Lower lobe of right lung (tissue), 2 donors: ENCODE measurements at regions not wholly inside any gene's neighbourhood (a gene's known extent, or its start where the extent isn't known, plus 50 kb on each side); places are given as distances from the start of the nearest gene placed in this dataset.

Experiments used
- ATAC-seq, 2 donors: fragments of 200-7000 bp; cut with Tn5 transposase; one replicate each; pipeline ENCODE4 v1.9.1; 2020 to 2022; ENCODE audit warnings: mild to moderate bottlenecking in 2 of 2, moderate library complexity in 2 of 2
- DNase-seq: peaks from one replicate; pipeline ENCODE4 v3.0.0-alpha.2; 2020
- H3K27ac ChIP-seq: fragments of 200-600 bp; one replicate; pipeline ENCODE4 v1.8.0; 2022
- H3K27me3 ChIP-seq: fragments of 200-600 bp; one replicate; pipeline ENCODE4 v1.8.0; 2022; ENCODE audit warnings: low read depth
- H3K36me3 ChIP-seq: fragments of 200-600 bp; one replicate; pipeline ENCODE4 v1.8.0; 2022; ENCODE audit warnings: mild to moderate bottlenecking
- H3K4me1 ChIP-seq: fragments of 200-600 bp; one replicate; pipeline ENCODE4 v1.8.0; 2022
- H3K4me3 ChIP-seq: fragments of 200-600 bp; one replicate; pipeline ENCODE4 v1.8.0; 2022; ENCODE audit warnings: mild to moderate bottlenecking
- H3K9me3 ChIP-seq: fragments of 200-600 bp; one replicate; pipeline ENCODE4 v1.8.0; 2022
- intact Hi-C: fragments of 100-400 bp; cut with DNase I; formaldehyde crosslinking; loops from one replicate; pipeline ENCODE4 v1.11.0; 2022
- TF ChIP-seq, protein P1 (sequence below): fragments of 200-600 bp; IDR thresholded peaks from one replicate; pipeline ENCODE4 v1.8.0; 2022; ENCODE audit warnings: antibody characterized with exemption, mild to moderate bottlenecking
- donor health status: DM: no; HTN: yes; CAD: no; lungs with severe emphysema.

- Histone ChIP-seq H3K27me3 (no peaks in the 10 kb centered on the region), H3K9me3 (no peaks in the 10 kb centered on the region), H3K4me3 (no peak overlapping the region), H3K36me3 (no peaks in the 10 kb centered on the region), H3K27ac (no peak overlapping the region), H3K4me1 (no peaks in the 10 kb centered on the region)
- intact Hi-C loops = no loop called here
- ATAC-seq = no peak
- DNase-seq = no peak
- TF ChIP-seq, protein P1, sequence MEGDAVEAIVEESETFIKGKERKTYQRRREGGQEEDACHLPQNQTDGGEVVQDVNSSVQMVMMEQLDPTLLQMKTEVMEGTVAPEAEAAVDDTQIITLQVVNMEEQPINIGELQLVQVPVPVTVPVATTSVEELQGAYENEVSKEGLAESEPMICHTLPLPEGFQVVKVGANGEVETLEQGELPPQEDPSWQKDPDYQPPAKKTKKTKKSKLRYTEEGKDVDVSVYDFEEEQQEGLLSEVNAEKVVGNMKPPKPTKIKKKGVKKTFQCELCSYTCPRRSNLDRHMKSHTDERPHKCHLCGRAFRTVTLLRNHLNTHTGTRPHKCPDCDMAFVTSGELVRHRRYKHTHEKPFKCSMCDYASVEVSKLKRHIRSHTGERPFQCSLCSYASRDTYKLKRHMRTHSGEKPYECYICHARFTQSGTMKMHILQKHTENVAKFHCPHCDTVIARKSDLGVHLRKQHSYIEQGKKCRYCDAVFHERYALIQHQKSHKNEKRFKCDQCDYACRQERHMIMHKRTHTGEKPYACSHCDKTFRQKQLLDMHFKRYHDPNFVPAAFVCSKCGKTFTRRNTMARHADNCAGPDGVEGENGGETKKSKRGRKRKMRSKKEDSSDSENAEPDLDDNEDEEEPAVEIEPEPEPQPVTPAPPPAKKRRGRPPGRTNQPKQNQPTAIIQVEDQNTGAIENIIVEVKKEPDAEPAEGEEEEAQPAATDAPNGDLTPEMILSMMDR = no peak
These were observed 86.3 kb upstream of the LGALSL start for GRCh38 chr2:64367444-64368232.

DNA sequence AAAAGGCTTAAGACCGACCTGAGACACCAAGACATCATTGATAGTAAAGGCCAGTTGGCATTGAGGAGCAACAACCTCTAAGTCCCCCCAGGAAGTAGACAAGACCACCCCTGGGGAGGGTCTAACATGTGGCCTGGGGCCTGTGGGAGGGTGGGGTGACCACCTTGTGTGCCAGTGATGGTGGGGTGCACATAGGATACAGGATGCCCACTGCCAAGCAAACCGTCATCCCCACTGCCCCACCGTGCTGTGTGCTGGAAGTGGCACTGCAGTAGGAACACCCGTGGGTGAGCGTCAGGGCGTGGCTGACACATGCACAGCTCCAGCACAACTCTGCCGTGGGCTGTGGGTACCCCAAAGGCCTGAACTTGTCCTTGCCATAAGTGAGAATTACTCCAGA is 84.3 kb upstream of the LGALSL start:
- H3K27me3 ChIP-seq = no peaks in the 10 kb centered on the region
- H3K4me3 ChIP-seq = no peak overlapping the region
- DNase-seq (no peak), ATAC-seq (no peak)
- no peaks in the 10 kb centered on the region for H3K4me1 ChIP-seq
- TF ChIP-seq, protein P1 = no peak
- intact Hi-C loops = no loop called here
- no peaks in the 10 kb centered on the region for H3K36me3 ChIP-seq
- H3K9me3 ChIP-seq = no peaks in the 10 kb centered on the region
- no peak overlapping the region for H3K27ac ChIP-seq

GRCh38 chr2:64371727-64372126 is 82.2 kb upstream of the LGALSL start:
- Histone ChIP-seq H3K9me3 (no peaks in the 10 kb centered on the region), H3K27ac (no peak overlapping the region), H3K4me3 (no peak overlapping the region), H3K27me3 (no peaks in the 10 kb centered on the region), H3K4me1 (no peaks in the 10 kb centered on the region), H3K36me3 (no peaks in the 10 kb centered on the region)
- no peak for ATAC-seq
- TF ChIP-seq, protein P1 = no peak
- intact Hi-C loops = no loop called here
- DNase-seq = no peak

- Histone ChIP-seq H3K27me3 (no peaks in the 10 kb centered on the region), H3K27ac (no peak overlapping the region), H3K9me3 (no peaks in the 10 kb centered on the region), H3K36me3 (no peaks in the 10 kb centered on the region), H3K4me3 (no peak overlapping the region), H3K4me1 (no peaks in the 10 kb centered on the region)
- DNase-seq (no peak), ATAC-seq (no peak)
- intact Hi-C loops = no loop called here
- TF ChIP-seq, protein P1 = no peak
These were observed 79.3 kb upstream of the LGALSL start for GRCh38 chr2:64374686-64375085.

DNA sequence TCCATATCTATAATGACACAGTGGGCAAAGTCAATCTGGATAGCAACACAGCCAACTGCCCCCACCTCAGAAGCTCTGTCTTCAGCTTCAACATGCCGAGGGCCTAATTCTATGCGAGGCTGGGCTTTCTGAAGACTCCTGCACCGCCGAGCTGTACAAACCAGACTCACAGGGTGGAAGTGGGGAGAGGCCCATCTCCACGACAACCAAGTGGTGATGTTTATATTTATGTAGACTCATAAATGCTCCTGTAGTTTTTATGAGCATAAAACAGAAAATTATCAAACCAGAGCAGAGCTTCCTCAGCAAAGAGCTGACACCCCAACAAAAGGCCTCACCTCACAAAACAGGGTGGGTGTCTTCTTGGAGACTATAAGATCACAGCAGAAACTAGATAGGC is 77.0 kb upstream of the LGALSL start:
- intact Hi-C loops = no loop called here
- no peak overlapping the region for H3K4me3 ChIP-seq
- H3K9me3 ChIP-seq = no peaks in the 10 kb centered on the region
- TF ChIP-seq, protein P1 = no peak
- H3K27me3 ChIP-seq = no peaks in the 10 kb centered on the region
- ATAC-seq (no peak), DNase-seq (no peak)
- no peaks in the 10 kb centered on the region for H3K4me1 ChIP-seq
- H3K36me3 ChIP-seq = no peaks in the 10 kb centered on the region
- no peak overlapping the region for H3K27ac ChIP-seq
